ENCODE measurements at regions not wholly inside any gene's neighbourhood (a gene's known extent, or its start where the extent isn't known, plus 50 kb on each side); places are given as distances from the start of the nearest gene placed in this dataset.

DNA sequence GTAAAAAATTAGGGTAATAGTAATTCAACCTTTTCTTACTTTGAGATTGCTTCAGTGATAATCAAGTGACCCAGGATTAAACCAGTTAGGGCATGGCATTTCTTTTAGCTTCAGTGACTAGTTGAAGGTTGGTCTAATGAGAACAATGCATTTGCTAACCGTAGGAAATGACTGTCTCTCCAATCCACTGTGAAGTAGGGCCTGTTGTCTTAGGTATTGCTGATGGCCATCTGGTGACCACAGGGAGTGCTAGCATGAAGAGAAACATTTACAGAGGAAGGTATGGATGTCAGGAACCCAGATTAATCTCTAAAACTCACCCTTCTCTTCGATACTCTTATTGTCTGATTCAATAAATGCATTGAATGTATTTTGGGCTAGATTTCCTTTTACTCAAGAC lies 535.9 kb upstream of the SEMA6A start:
- Histone ChIP-seq H3K27me3 (no peaks in the 10 kb centered on the region), H3K27ac (no peak overlapping the region), H3K9me3 (no peaks in the 10 kb centered on the region), H3K4me1 (no peaks in the 10 kb centered on the region), H3K36me3 (no peaks in the 10 kb centered on the region), H3K4me3 (no peak overlapping the region)
- DNase-seq (ENCODE audit: extremely low spot score in 2 of 2) = no peak
- TF ChIP-seq POLR2A (IDR thresholded peaks at IDR 0.05) = no peak
- TF ChIP-seq, protein P1, sequence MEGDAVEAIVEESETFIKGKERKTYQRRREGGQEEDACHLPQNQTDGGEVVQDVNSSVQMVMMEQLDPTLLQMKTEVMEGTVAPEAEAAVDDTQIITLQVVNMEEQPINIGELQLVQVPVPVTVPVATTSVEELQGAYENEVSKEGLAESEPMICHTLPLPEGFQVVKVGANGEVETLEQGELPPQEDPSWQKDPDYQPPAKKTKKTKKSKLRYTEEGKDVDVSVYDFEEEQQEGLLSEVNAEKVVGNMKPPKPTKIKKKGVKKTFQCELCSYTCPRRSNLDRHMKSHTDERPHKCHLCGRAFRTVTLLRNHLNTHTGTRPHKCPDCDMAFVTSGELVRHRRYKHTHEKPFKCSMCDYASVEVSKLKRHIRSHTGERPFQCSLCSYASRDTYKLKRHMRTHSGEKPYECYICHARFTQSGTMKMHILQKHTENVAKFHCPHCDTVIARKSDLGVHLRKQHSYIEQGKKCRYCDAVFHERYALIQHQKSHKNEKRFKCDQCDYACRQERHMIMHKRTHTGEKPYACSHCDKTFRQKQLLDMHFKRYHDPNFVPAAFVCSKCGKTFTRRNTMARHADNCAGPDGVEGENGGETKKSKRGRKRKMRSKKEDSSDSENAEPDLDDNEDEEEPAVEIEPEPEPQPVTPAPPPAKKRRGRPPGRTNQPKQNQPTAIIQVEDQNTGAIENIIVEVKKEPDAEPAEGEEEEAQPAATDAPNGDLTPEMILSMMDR (IDR thresholded peaks at IDR 0.05) = no peak
- intact Hi-C loops (cut with DNase I) = no loop called here

DNA sequence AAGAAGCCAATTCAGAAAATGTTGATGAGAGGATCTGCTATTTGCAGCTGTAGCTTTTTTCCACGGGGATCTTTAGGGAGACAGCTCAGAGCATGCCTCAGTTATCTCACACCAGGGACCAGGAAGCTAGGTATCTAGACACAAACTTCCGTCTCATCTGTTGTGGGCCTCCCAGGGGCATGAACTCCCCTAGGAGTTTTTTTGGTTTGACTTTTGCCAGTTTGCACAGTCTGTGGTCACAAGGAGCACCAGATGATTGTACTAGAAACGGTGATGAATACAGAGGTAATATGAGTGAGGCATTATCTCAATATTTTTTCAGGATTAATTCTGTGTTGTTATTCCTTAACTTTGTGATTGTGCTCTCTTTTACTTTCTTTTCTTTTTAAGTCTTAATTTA lies 533.2 kb upstream of the SEMA6A start:
- no peak for DNase-seq (ENCODE audit: extremely low spot score in 2 of 2)
- Histone ChIP-seq H3K27ac (no peak overlapping the region), H3K4me1 (no peaks in the 10 kb centered on the region), H3K4me3 (no peak overlapping the region), H3K27me3 (no peaks in the 10 kb centered on the region), H3K9me3 (no peaks in the 10 kb centered on the region), H3K36me3 (no peaks in the 10 kb centered on the region)
- TF ChIP-seq POLR2AphosphoS5 (IDR thresholded peaks at IDR 0.05; ENCODE audit: insufficient read depth in 1 of 2, low read depth in 1 of 2) = no peak
- no peak for TF ChIP-seq POLR2A (IDR thresholded peaks at IDR 0.05)
- TF ChIP-seq, protein P1 (IDR thresholded peaks at IDR 0.05) = no peak
- intact Hi-C loops (cut with DNase I) = no loop called here

DNA sequence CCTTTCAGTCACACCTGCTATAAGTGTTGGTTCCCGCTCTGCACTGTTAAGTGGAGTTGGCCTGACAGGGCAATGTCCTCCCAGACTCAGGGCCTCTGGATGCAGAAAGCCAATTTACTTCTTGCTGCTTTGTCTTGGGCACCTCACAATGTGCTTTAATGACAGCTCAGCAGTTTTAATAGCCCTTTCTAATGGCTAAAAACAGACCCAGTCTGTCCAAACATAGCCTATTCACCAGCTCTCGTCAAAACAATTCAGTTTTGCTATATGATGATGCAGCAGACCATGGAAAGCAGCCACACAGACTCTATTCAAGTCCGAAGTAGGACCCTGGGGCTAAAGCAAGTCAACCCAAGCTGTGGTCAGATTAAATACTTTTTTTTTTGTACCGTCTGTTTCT lies 529.1 kb upstream of the SEMA6A start:
- Histone ChIP-seq H3K9me3 (no peaks in the 10 kb centered on the region), H3K27me3 (no peaks in the 10 kb centered on the region), H3K4me1 (no peaks in the 10 kb centered on the region), H3K4me3 (no peak overlapping the region), H3K36me3 (no peaks in the 10 kb centered on the region), H3K27ac (no peak overlapping the region)
- intact Hi-C loops (cut with DNase I) = no loop called here
- TF ChIP-seq POLR2AphosphoS5 (IDR thresholded peaks at IDR 0.05; ENCODE audit: insufficient read depth in 1 of 2, low read depth in 1 of 2) = no peak
- TF ChIP-seq POLR2A (IDR thresholded peaks at IDR 0.05) = no peak
- TF ChIP-seq, protein P1 (IDR thresholded peaks at IDR 0.05) = no peak
- DNase-seq (ENCODE audit: extremely low spot score in 2 of 2) = no peak

DNA sequence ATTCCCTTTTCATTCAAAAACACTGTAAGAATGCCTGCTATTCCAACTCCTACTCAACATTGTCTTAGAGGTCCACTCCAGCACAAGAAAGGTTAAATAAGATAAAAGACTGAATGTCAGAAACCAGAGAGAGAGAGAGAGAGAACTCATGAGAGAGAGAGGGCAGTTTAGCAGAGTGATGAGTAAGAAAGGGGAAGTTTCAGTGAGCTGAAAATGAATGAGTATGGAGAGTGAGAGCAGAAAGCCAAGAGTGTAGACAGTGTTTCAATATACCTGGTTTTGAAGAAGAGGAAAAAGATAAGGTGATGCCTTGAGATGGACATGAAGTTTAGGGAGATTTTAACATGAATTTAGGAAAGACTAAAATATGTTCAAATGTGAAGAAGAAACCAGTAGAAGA lies 528.0 kb upstream of the SEMA6A start:
- TF ChIP-seq POLR2A (IDR thresholded peaks at IDR 0.05) (no peak), POLR2AphosphoS5 (IDR thresholded peaks at IDR 0.05; ENCODE audit: insufficient read depth in 1 of 2, low read depth in 1 of 2) (no peak)
- TF ChIP-seq, protein P1 (IDR thresholded peaks at IDR 0.05) = no peak
- intact Hi-C loops (cut with DNase I) = no loop called here
- no peak for DNase-seq (ENCODE audit: extremely low spot score in 2 of 2)

DNA sequence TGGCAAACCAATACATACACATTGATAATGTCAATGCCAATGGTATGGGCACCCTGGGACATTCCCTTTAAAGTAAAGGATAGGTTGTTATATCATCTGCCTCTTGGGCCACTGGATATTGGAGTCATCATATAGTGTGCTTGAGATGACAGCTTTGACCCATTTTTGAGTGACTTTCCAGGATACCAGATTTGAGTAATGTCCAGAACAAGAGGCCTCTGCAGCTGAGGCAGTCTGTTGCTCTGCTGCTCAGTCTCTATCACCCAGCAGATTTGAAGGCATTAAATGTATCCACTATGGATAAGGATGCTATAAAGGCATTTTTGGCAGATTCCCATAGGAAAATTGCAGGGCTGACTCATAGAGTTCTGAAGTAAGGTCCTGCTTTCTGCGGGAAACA lies 525.6 kb upstream of the SEMA6A start:
- H3K27me3 ChIP-seq = no peaks in the 10 kb centered on the region
- no peaks in the 10 kb centered on the region for H3K9me3 ChIP-seq
- no peak overlapping the region for H3K4me3 ChIP-seq
- no peak for DNase-seq (ENCODE audit: extremely low spot score in 2 of 2)
- no peaks in the 10 kb centered on the region for H3K36me3 ChIP-seq
- TF ChIP-seq POLR2A (IDR thresholded peaks at IDR 0.05) (no peak), POLR2AphosphoS5 (IDR thresholded peaks at IDR 0.05; ENCODE audit: insufficient read depth in 1 of 2, low read depth in 1 of 2) (no peak)
- TF ChIP-seq, protein P1 (IDR thresholded peaks at IDR 0.05) = no peak
- intact Hi-C loops (cut with DNase I) = no loop called here
- no peaks in the 10 kb centered on the region for H3K4me1 ChIP-seq
- H3K27ac ChIP-seq = no peak overlapping the region

More for the DNA sequence above, 528.0 kb upstream of the SEMA6A start:
- no peak overlapping the region for H3K4me3 ChIP-seq
- H3K9me3 ChIP-seq = no peaks in the 10 kb centered on the region
- H3K36me3 ChIP-seq = no peaks in the 10 kb centered on the region
- no peaks in the 10 kb centered on the region for H3K4me1 ChIP-seq
- no peaks in the 10 kb centered on the region for H3K27me3 ChIP-seq
- H3K27ac ChIP-seq = no peak overlapping the region

All from vagina (tissue), 2 donors.